ENCODE measurements at regions not wholly inside any gene's neighbourhood (a gene's known extent, or its start where the extent isn't known, plus 50 kb on each side); places are given as distances from the start of the nearest gene placed in this dataset.

DNA sequence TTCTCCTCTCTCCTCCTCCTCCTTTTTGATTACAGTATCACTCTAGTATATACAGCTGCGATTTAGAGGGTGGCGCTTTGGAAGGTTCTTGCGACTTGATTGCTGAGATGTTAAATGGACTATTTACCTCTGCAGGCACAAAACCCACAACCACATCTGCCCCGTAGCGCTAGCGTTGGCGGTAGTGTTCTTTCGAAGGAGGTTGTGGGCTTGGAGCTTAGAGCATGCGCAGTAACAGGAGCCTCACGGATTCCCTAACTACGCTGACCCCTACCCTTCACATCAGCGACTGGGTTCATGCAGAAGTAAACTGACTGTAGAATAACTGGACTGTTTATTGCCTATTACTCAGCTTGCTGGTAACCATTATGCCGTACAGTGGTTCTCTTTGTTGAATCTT, 58.0 kb downstream of the CGGBP1 start:
- intact Hi-C loops (cut with DNase I; ENCODE audit: low total_unique reads): loop anchor here (5.0 kb wide), 2 partner anchors 111 to 229 kb away; no protein-coding TSS in a partner anchor
- ATAC-seq: no peak
- in situ Hi-C loops (cut with MboI; ENCODE audit: low sequenced_read_pairs in 4 of 4): loop anchor here in 1 of 4 donors (25.0 kb wide), 1 partner anchor 639 kb away; no protein-coding TSS in a partner anchor
- Histone ChIP-seq H3K4me1 (no peaks in the 10 kb centered on the region), H3K27ac (no peak overlapping the region), H3K9me3 (no peaks in the 10 kb centered on the region), H3K36me3 (no peaks in the 10 kb centered on the region), H3K4me3 (peak overlapping the region in 2 of 4 donors; percentile 15 to 34), H3K27me3 (no peaks in the 10 kb centered on the region)
- no peak for DNase-seq
- no peak for TF ChIP-seq CTCF (IDR thresholded peaks at IDR 0.05 in 4 of 5, conservative IDR thresholded peaks at IDR 0.05 in 1 of 5)
- TF ChIP-seq POLR2A (IDR thresholded peaks at IDR 0.05): no peak

- H3K4me3 ChIP-seq: no peak overlapping the region
- no peak for TF ChIP-seq CTCF (IDR thresholded peaks at IDR 0.05 in 4 of 5, conservative IDR thresholded peaks at IDR 0.05 in 1 of 5)
- TF ChIP-seq POLR2A (IDR thresholded peaks at IDR 0.05): no peak
- DNase-seq: no peak
- ATAC-seq: no peak
- in situ Hi-C loops (cut with MboI; ENCODE audit: low sequenced_read_pairs in 4 of 4) (loop anchor here in 1 of 4 donors (25.0 kb wide), 1 partner anchor 636 kb away; no protein-coding TSS in a partner anchor), intact Hi-C loops (cut with DNase I; ENCODE audit: low total_unique reads) (no loop called here)
- no peak overlapping the region for H3K27ac ChIP-seq
- no peaks in the 10 kb centered on the region for H3K27me3 ChIP-seq
- no peaks in the 10 kb centered on the region for H3K4me1 ChIP-seq
- no peaks in the 10 kb centered on the region for H3K36me3 ChIP-seq
- no peaks in the 10 kb centered on the region for H3K9me3 ChIP-seq
Measured at GRCh38 chr3:87997966-87998365, 60.8 kb downstream of the CGGBP1 start.

GRCh38 chr3:87997298-87997697, 61.5 kb downstream of the CGGBP1 start:
- Histone ChIP-seq H3K27me3 (no peaks in the 10 kb centered on the region), H3K27ac (no peak overlapping the region), H3K4me1 (no peaks in the 10 kb centered on the region), H3K9me3 (no peaks in the 10 kb centered on the region), H3K4me3 (no peak overlapping the region), H3K36me3 (no peaks in the 10 kb centered on the region)
- in situ Hi-C loops (cut with MboI; ENCODE audit: low sequenced_read_pairs in 4 of 4) (loop anchor here in 1 of 4 donors (25.0 kb wide), 1 partner anchor 635 kb away; no protein-coding TSS in a partner anchor), intact Hi-C loops (cut with DNase I; ENCODE audit: low total_unique reads) (no loop called here)
- no peak for TF ChIP-seq CTCF (IDR thresholded peaks at IDR 0.05 in 4 of 5, conservative IDR thresholded peaks at IDR 0.05 in 1 of 5)
- no peak for TF ChIP-seq POLR2A (IDR thresholded peaks at IDR 0.05)
- ATAC-seq (no peak), DNase-seq (no peak)

- H3K4me3 ChIP-seq: no peak overlapping the region
- H3K27me3 ChIP-seq: no peaks in the 10 kb centered on the region
- H3K9me3 ChIP-seq: no peaks in the 10 kb centered on the region
- TF ChIP-seq POLR2A (IDR thresholded peaks at IDR 0.05): no peak
- no peak for TF ChIP-seq CTCF (IDR thresholded peaks at IDR 0.05 in 4 of 5, conservative IDR thresholded peaks at IDR 0.05 in 1 of 5)
- DNase-seq (no peak), ATAC-seq (no peak)
- intact Hi-C loops (cut with DNase I; ENCODE audit: low total_unique reads) (no loop called here), in situ Hi-C loops (cut with MboI; ENCODE audit: low sequenced_read_pairs in 4 of 4) (loop anchor here in 1 of 4 donors (25.0 kb wide), 1 partner anchor 635 kb away; no protein-coding TSS in a partner anchor)
- H3K27ac ChIP-seq: no peak overlapping the region
- no peaks in the 10 kb centered on the region for H3K4me1 ChIP-seq
- H3K36me3 ChIP-seq: no peaks in the 10 kb centered on the region
Measured at GRCh38 chr3:87996882-87997281, 61.9 kb downstream of the CGGBP1 start.

DNA sequence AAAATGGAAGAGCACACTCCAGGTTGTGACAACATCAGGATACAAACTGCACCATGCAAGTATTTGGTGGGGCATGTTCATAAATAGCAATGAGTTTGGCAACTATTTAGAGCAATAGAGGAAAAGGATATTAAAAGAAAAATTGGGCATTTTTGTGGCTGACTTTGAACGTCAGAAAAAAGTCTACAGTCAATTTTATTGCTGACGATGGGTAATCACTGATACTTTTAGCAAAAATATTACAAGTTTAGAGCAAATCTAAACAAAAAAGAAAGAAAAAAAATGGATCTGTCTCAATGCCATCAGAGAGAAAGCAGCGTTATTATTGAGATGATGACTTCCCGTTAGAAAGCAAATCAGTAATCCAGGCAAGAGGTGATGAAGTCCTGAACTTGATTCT, 65.2 kb downstream of the CGGBP1 start:
- Histone ChIP-seq H3K27me3 (no peaks in the 10 kb centered on the region), H3K27ac (no peak overlapping the region), H3K4me3 (no peak overlapping the region), H3K36me3 (no peaks in the 10 kb centered on the region), H3K4me1 (no peaks in the 10 kb centered on the region), H3K9me3 (no peaks in the 10 kb centered on the region)
- ATAC-seq (no peak), DNase-seq (no peak)
- intact Hi-C loops (cut with DNase I; ENCODE audit: low total_unique reads) (no loop called here), in situ Hi-C loops (cut with MboI; ENCODE audit: low sequenced_read_pairs in 4 of 4) (loop anchor here in 1 of 4 donors (25.0 kb wide), 1 partner anchor 631 kb away; no protein-coding TSS in a partner anchor)
- TF ChIP-seq CTCF (IDR thresholded peaks at IDR 0.05 in 4 of 5, conservative IDR thresholded peaks at IDR 0.05 in 1 of 5): no peak
- no peak for TF ChIP-seq POLR2A (IDR thresholded peaks at IDR 0.05)

All from gastrocnemius medialis (tissue), 4 donors.